A549 (cell line): ENCODE measurements at regions not wholly inside any gene's neighbourhood (a gene's known extent, or its start where the extent isn't known, plus 50 kb on each side); places are given as distances from the start of the nearest gene placed in this dataset.

Source experiments
- CBX8 ChIP-seq: fragments of 200-600 bp; sonication (generic); IDR thresholded peaks from 2 replicates; pipeline ENCODE4 v1.6.1; 2016
- HDAC2 ChIP-seq: fragments of 200-600 bp; sonication (generic); IDR thresholded peaks from 2 replicates; pipeline ENCODE4 v1.6.1; 2016
- MAFK ChIP-seq: fragments of 450-650 bp; IDR thresholded peaks from 2 replicates; pipeline ENCODE4 v1.6.1; 2014; ENCODE audit not compliant: partially characterized antibody
- MYC ChIP-seq: IDR thresholded peaks from 2 replicates; pipeline ENCODE4 v1.6.1; 2012; ENCODE audit warnings: mild to moderate bottlenecking, inconsistent platforms, low read length, improper control_type of control experiment, borderline replicate concordance
- POLR2A ChIP-seq: IDR thresholded peaks from 2 replicates; pipeline ENCODE4 v1.6.1; 2012; ENCODE audit warnings: mild to moderate bottlenecking, low read length
- RAD21 ChIP-seq, 2 experiments: fragments of >200 bp in 1 of 2; sonication (Bioruptor Twin) in 1 of 2; formaldehyde crosslinking in 1 of 2; IDR thresholded peaks in 1 of 2; conservative IDR thresholded peaks in 1 of 2; 2 replicates in 1 of 2; 3 replicates in 1 of 2; pipeline ENCODE4 v1.6.1; 2012 to 2018; ENCODE audit warnings: inconsistent platforms in 1 of 2
- RARB ChIP-seq: fragments of 250-450 bp; sonication (Bioruptor Pico); IDR thresholded peaks from 2 replicates; pipeline ENCODE4 v1.8.0; 2021; ENCODE audit warnings: mild to moderate bottlenecking, moderate library complexity
- ZC3H11A ChIP-seq: fragments of 450-650 bp; IDR thresholded peaks from 2 replicates; pipeline ENCODE4 v1.6.1; 2014; ENCODE audit warnings: antibody characterized with exemption, mild to moderate bottlenecking
- TF ChIP-seq, protein P1 (sequence below): fragments of >200 bp; sonication (Bioruptor Twin); formaldehyde crosslinking; IDR thresholded peaks from 3 replicates; pipeline ENCODE4 v1.5.1; 2016
- TF ChIP-seq, protein P2 (sequence below): IDR thresholded peaks from 2 replicates; pipeline ENCODE4 v1.6.1; 2012; ENCODE audit warnings: low read depth, borderline replicate concordance

DNA sequence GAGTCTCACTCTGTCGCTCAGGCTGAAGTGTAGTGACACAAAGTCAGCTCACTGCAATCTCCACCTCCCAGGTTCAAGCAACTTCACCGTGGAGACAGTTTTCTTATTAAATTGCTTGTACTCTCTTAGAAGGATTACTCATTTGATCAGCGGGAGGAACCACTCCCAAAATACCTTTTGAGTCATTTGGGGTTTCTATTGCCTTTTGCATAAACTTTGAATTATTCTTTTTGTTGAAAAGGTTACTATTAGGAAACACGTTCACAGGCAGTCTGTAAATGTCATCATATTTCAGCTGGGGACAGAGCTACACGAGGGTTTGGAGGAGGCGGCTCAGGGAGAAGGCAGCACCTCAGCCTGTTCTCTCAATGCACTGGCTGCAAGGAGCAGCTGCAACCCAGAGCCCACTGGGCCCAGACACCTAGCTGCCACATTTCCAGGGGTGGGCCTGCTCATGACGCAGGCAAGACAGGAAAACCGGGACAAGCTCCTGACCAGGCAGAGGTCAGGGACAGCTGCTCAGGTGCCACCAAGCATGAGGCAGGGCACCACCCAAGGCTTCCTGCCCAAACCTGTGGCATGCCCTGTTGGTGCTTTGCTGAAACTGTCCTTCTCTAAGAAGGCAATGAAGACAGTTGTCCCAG, 205.9 kb downstream of the BMP7 start:
- TF ChIP-seq RAD21 (conservative IDR thresholded peaks at IDR 0.05 in 1 of 2, IDR thresholded peaks at IDR 0.05 in 1 of 2) (no peak), RARB (CRISPR knock-in tag) (no peak), ZC3H11A (no peak), POLR2A (no peak), MYC (no peak), HDAC2 (no peak), MAFK (no peak), CBX8 (no peak)
- TF ChIP-seq, protein P1, sequence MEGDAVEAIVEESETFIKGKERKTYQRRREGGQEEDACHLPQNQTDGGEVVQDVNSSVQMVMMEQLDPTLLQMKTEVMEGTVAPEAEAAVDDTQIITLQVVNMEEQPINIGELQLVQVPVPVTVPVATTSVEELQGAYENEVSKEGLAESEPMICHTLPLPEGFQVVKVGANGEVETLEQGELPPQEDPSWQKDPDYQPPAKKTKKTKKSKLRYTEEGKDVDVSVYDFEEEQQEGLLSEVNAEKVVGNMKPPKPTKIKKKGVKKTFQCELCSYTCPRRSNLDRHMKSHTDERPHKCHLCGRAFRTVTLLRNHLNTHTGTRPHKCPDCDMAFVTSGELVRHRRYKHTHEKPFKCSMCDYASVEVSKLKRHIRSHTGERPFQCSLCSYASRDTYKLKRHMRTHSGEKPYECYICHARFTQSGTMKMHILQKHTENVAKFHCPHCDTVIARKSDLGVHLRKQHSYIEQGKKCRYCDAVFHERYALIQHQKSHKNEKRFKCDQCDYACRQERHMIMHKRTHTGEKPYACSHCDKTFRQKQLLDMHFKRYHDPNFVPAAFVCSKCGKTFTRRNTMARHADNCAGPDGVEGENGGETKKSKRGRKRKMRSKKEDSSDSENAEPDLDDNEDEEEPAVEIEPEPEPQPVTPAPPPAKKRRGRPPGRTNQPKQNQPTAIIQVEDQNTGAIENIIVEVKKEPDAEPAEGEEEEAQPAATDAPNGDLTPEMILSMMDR, result no peak
- TF ChIP-seq, protein P2, sequence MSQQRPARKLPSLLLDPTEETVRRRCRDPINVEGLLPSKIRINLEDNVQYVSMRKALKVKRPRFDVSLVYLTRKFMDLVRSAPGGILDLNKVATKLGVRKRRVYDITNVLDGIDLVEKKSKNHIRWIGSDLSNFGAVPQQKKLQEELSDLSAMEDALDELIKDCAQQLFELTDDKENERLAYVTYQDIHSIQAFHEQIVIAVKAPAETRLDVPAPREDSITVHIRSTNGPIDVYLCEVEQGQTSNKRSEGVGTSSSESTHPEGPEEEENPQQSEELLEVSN, result no peak
